ENCODE measurements at regions not wholly inside any gene's neighbourhood (a gene's known extent, or its start where the extent isn't known, plus 50 kb on each side); places are given as distances from the start of the nearest gene placed in this dataset.

GRCh38 chr11:92735039-92735438, 234.4 kb upstream of the MTNR1B start:
- peak in 1 of 4 experiments; percentile 2 for DNase-seq (ENCODE audit: extremely low read depth in 1 of 4, low spot score in 3 of 4)
- Histone ChIP-seq H3K4me3 (no peak overlapping the region), H3K4me2 (ENCODE audit: insufficient read depth, low read length) (no peak overlapping the region), H3K4me1 (replicated peaks in 1 of 2; ENCODE audit: control insufficient read depth in 2 of 2, insufficient read depth in 2 of 2, low read length in 2 of 2) (no peaks in the 10 kb centered on the region), H3K9ac (ENCODE audit: insufficient read depth in 1 of 2, low read depth in 2 of 2, low read length in 2 of 2) (no peak overlapping the region), H3K79me2 (ENCODE audit: control insufficient read depth, insufficient read depth, low read length) (no peaks in the 10 kb centered on the region), H2AFZ (ENCODE audit: low read depth, low read length) (no peak overlapping the region), H3K27ac (ENCODE audit: extremely low read depth, low read depth, low read length) (no peak overlapping the region), H3K27me3 (ENCODE audit: control insufficient read depth in 2 of 2, insufficient read depth in 2 of 2, low read length in 2 of 2) (no peaks in the 10 kb centered on the region), H3K36me3 (ENCODE audit: control insufficient read depth, insufficient read depth, low read length) (no peaks in the 10 kb centered on the region), H3K9me1 (ENCODE audit: control insufficient read depth, insufficient read depth, low read length) (no peaks in the 10 kb centered on the region), H4K20me1 (replicated peaks; ENCODE audit: control insufficient read depth, insufficient read depth, low read length) (no peaks in the 10 kb centered on the region), H3K9me3 (replicated peaks; ENCODE audit: control insufficient read depth, insufficient read depth, low read depth, low read length) (no peaks in the 10 kb centered on the region)
- in situ Hi-C loops (cut with MboI) (no loop called here), intact Hi-C loops (cut with micrococcal nuclease) (no loop called here)
- ChIA-PET CTCF (ENCODE audit: low intra/inter-chr PET ratio) (no interaction called here), POLR2A (no interaction called here)
- no peak for FAIRE-seq
- TF ChIP-seq REST (IDR thresholded peaks at IDR 0.05; ENCODE audit: borderline replicate concordance): no peak
- no peak for TF ChIP-seq REST (CRISPR knock-in tag; IDR thresholded peaks at IDR 0.05; ENCODE audit: low read depth)
- 0 out of 4 replicates have a peak, but pooled peaks of 1 of the 2 experiments have one; percentile 13 for TF ChIP-seq RAD21 (CRISPR knock-in tag; conservative IDR thresholded peaks at IDR 0.05 in 1 of 2, IDR thresholded peaks at IDR 0.05 in 1 of 2)
- TF ChIP-seq CTCF (IDR thresholded peaks at IDR 0.05 in 2 of 3, conservative IDR thresholded peaks at IDR 0.05 in 1 of 3; ENCODE audit: insufficient read depth in 2 of 3, low read depth in 1 of 3, low read length in 3 of 3): peak in 1 of 3 experiments; percentile 17; a peak in 1 of 6 replicates
- 0% methylated on average over 1 of the region's 1 CpG for WGBS (ENCODE audit: insufficient coverage, low coverage, missing lambda C conversion rate)
- ATAC-seq: no peak
- no TSS peak for BruUV-seq (replicated peaks)

Measured in K562 (cell line).